ENCODE measurements at regions not wholly inside any gene's neighbourhood (a gene's known extent, or its start where the extent isn't known, plus 50 kb on each side); places are given as distances from the start of the nearest gene placed in this dataset.

DNA sequence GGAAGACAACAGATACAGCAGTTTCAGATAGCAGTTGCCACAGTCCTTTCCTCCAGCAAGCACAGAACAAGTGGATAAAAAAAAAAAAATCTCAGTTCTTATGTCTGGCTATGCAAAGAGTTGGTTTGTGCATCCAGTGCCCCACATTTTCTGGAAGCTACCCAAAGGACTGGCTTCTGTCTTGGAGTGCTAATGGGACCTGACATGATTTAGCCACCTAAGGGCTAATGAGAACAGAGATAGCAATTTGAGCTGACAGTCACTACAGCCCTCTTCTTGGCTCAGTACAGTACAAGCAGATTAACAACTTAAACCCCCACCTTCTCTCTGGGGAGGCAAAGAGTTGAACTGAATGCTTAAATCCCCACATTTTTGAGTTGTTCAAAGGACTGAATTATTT lies 976.8 kb downstream of the TBC1D32 start:
- TF ChIP-seq, protein P1, sequence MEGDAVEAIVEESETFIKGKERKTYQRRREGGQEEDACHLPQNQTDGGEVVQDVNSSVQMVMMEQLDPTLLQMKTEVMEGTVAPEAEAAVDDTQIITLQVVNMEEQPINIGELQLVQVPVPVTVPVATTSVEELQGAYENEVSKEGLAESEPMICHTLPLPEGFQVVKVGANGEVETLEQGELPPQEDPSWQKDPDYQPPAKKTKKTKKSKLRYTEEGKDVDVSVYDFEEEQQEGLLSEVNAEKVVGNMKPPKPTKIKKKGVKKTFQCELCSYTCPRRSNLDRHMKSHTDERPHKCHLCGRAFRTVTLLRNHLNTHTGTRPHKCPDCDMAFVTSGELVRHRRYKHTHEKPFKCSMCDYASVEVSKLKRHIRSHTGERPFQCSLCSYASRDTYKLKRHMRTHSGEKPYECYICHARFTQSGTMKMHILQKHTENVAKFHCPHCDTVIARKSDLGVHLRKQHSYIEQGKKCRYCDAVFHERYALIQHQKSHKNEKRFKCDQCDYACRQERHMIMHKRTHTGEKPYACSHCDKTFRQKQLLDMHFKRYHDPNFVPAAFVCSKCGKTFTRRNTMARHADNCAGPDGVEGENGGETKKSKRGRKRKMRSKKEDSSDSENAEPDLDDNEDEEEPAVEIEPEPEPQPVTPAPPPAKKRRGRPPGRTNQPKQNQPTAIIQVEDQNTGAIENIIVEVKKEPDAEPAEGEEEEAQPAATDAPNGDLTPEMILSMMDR (IDR thresholded peaks at IDR 0.05) = no peak
- Histone ChIP-seq H3K27ac (no peak overlapping the region), H3K27me3 (no peaks in the 10 kb centered on the region), H3K4me3 (no peak overlapping the region), H3K4me1 (no peaks in the 10 kb centered on the region), H3K36me3 (no peaks in the 10 kb centered on the region), H3K9me3 (peaks cover 0 to 20% of the 10 kb centered on the region in 2 donors)
- intact Hi-C loops (cut with DNase I) = no loop called here
- no peak for DNase-seq (ENCODE audit: low spot score in 2 of 2)

DNA sequence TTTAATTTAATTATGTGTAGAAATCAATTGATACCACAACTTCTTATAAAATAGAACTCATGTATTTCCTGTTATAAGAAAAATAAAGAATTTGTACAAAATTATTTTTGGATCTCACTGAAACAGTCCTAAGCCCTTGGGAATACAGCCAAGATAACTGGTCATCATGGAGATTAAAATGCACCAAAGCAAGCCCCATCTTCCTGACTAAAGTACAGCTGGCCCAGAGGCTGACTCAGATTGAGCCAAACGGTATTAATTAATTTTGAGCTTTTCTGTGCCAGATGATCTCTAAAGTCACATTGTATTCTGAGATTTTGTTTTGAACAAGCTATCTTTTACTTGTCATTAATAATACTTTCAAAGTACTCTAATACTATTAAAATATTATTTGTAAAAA lies 978.5 kb downstream of the TBC1D32 start:
- TF ChIP-seq, protein P1 (IDR thresholded peaks at IDR 0.05) = no peak
- Histone ChIP-seq H3K27ac (no peak overlapping the region), H3K36me3 (no peaks in the 10 kb centered on the region), H3K4me3 (no peak overlapping the region), H3K9me3 (peaks cover 0 to 16% of the 10 kb centered on the region in 2 donors), H3K4me1 (no peaks in the 10 kb centered on the region), H3K27me3 (no peaks in the 10 kb centered on the region)
- DNase-seq (ENCODE audit: low spot score in 2 of 2) = no peak
- intact Hi-C loops (cut with DNase I) = no loop called here

DNA sequence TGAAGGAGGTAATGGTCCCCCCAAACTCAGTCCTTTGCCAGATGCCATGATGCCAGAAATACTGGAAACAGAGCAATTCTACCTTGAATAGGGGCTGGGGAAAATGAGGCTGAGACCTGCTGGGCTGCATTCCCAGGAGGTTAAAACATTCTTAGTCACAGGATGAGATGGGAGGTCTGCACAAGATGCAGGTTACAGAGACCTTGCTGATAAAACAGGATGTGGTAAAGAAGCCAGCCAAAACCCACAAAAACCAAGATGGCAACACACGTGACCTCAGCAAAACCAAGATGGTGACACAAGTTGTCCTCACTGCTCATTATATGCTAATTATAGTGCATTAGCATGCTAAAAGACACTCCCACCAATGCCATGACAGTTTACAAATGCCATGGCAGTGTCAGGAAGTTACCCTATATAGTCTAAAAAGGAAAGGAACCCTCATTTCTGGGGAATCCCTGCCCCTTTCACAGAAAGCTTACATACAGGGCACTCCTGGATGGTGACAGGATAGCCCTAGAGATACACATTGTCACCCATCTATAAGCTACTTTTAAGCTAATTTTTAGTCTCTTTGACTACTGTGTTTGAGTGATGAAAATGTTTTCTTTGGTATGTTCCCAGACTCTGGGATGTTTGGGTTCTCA lies 979.7 kb downstream of the TBC1D32 start:
- intact Hi-C loops (cut with DNase I) = no loop called here
- Histone ChIP-seq H3K4me3 (no peak overlapping the region), H3K27me3 (no peaks in the 10 kb centered on the region), H3K4me1 (no peaks in the 10 kb centered on the region), H3K9me3 (peaks cover 0 to 16% of the 10 kb centered on the region in 2 donors), H3K36me3 (no peaks in the 10 kb centered on the region), H3K27ac (no peak overlapping the region)
- DNase-seq (ENCODE audit: low spot score in 2 of 2) = no peak
- TF ChIP-seq, protein P1 (IDR thresholded peaks at IDR 0.05) = no peak

DNA sequence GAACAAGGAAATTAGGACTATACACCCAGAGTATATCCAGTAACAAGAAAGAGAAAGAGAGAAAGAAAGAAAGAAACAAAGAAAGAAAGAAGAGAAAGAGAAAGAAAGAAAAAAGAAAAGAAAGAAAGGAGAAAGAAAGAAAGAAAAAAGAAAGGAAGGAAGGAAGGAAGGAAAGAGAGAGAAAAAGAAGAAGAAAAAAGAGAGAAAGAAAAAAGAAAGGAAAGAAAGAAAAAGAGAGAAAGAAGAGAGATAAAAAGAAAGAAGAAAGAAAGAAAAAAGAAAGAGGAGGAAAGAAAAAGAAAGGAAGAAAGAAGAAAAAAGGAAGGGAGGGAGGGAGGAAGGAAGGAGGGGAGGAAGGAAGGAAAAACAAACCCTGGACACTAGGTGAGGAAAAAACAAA lies 981.8 kb downstream of the TBC1D32 start:
- Histone ChIP-seq H3K9me3 (no peaks in the 10 kb centered on the region), H3K4me1 (no peaks in the 10 kb centered on the region), H3K4me3 (no peak overlapping the region), H3K27ac (no peak overlapping the region), H3K27me3 (no peaks in the 10 kb centered on the region), H3K36me3 (no peaks in the 10 kb centered on the region)
- intact Hi-C loops (cut with DNase I) = no loop called here
- DNase-seq (ENCODE audit: low spot score in 2 of 2) = no peak
- TF ChIP-seq, protein P1 (IDR thresholded peaks at IDR 0.05) = no peak

DNA sequence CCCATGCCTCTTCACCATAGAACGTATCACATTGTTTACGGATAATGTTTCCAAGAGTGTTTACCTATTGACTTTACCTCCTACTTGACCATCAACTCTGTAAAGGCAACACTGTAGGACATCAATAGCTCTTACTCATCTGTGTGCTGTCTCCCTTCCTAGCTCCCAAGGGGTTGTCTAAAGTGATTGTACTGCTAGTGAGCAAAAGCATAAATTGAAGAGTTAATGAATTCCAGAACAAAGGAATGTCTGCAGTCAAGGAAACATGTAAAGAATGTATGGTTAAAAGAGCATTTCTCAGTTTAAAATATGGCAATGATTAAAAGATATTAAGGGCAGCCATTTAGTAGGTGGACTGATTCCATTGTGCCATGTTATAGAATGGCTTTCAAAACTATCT lies 985.4 kb downstream of the TBC1D32 start:
- no peaks in the 10 kb centered on the region for H3K27me3 ChIP-seq
- no peaks in the 10 kb centered on the region for H3K4me1 ChIP-seq
- intact Hi-C loops (cut with DNase I) = no loop called here
- no peak overlapping the region for H3K4me3 ChIP-seq
- no peaks in the 10 kb centered on the region for H3K9me3 ChIP-seq
- TF ChIP-seq, protein P1 (IDR thresholded peaks at IDR 0.05) = no peak
- H3K27ac ChIP-seq = no peak overlapping the region
- H3K36me3 ChIP-seq = no peaks in the 10 kb centered on the region
- no peak for DNase-seq (ENCODE audit: low spot score in 2 of 2)

DNA sequence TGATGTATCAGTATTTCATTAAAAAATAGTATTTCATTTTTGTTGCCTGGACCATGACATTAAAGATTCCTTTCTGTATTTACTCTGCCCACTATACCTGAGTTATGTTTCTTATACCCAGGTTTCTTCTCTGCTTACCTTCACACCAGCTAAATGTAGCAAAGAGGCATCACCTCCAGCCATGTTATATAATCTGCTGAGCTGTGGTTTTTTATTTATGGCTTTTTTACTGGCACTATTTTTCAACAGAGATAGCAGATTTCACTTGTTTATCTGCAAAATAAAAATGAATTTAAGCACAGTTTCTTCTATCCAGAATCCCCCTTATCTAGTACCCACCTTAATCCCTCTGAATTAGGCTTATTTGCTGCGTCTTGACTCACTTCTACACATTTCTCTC lies 979.0 kb upstream of the MAN1A1 start:
- intact Hi-C loops (cut with DNase I) = no loop called here

More for the DNA sequence above, 979.0 kb upstream of the MAN1A1 start:
- Histone ChIP-seq H3K9me3 (no peaks in the 10 kb centered on the region), H3K27me3 (no peaks in the 10 kb centered on the region), H3K4me3 (no peak overlapping the region), H3K4me1 (no peaks in the 10 kb centered on the region), H3K27ac (no peak overlapping the region), H3K36me3 (no peaks in the 10 kb centered on the region)
- TF ChIP-seq, protein P1 (IDR thresholded peaks at IDR 0.05) = no peak
- no peak for DNase-seq (ENCODE audit: low spot score in 2 of 2)

Measured in ascending aorta (tissue), 2 donors.